ENCODE measurements at regions not wholly inside any gene's neighbourhood (a gene's known extent, or its start where the extent isn't known, plus 50 kb on each side); places are given as distances from the start of the nearest gene placed in this dataset.

DNA sequence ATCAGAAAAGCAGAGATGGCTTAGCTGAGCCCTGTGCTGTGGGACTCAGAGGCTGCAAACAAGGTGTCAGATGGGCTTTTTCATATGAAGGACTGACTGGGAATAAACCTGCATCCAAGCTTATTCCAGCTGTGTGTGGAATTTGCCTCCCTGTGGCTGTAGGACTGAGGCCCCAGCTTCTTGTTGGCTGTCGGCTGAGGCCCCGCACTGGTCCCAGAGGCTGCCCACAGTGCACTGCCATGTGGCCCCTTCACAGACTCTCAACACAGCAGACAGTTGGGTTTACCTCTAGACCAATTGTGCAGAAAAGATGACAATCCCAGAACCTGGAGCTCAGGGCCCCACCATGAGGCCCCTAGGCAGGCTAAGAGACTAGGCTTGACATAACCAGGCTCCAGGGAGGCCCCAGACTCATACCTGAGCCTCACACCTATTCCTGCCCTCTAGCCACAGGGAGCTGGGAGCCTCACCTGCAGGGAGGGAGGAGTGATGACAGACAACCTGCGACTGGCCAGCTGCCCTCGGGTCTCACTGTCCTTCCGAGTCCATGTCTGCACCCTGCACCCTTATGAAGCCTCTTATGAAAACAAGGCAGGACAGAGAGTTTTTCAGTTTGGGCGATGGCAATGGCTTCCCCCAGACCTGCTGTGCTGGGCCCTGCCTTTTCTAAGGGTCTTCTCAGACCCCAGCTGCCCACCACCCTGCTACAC, 615.5 kb downstream of the NPHP4 start:
- TF ChIP-seq, protein P1, sequence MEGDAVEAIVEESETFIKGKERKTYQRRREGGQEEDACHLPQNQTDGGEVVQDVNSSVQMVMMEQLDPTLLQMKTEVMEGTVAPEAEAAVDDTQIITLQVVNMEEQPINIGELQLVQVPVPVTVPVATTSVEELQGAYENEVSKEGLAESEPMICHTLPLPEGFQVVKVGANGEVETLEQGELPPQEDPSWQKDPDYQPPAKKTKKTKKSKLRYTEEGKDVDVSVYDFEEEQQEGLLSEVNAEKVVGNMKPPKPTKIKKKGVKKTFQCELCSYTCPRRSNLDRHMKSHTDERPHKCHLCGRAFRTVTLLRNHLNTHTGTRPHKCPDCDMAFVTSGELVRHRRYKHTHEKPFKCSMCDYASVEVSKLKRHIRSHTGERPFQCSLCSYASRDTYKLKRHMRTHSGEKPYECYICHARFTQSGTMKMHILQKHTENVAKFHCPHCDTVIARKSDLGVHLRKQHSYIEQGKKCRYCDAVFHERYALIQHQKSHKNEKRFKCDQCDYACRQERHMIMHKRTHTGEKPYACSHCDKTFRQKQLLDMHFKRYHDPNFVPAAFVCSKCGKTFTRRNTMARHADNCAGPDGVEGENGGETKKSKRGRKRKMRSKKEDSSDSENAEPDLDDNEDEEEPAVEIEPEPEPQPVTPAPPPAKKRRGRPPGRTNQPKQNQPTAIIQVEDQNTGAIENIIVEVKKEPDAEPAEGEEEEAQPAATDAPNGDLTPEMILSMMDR (IDR thresholded peaks at IDR 0.05): no peak
- ATAC-seq (ENCODE audit: low FRiP score): no peak
- no peak for DNase-seq (ENCODE audit: low spot score)

DNA sequence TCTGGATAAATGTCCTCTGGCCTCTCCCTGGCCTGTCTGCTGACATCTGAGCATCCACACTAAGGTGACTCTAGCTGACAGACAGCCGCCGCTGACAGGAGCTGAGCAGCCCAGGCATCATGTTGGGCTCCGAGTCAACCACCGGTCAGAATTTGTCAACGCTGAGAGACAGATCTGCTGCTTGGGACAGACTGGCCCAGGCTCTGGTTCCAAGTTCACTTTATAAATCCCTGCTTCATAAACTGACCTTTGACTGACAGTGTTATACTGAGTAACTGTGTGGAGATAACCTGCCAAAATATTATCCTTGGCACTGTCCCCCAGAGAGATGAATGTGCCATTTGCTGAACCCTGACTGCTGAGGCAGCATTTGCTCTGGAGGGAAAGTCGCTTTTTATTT, 616.7 kb downstream of the NPHP4 start:
- TF ChIP-seq, protein P1 (IDR thresholded peaks at IDR 0.05): no peak
- ATAC-seq (ENCODE audit: low FRiP score): no peak
- no peak for DNase-seq (ENCODE audit: low spot score)

DNA sequence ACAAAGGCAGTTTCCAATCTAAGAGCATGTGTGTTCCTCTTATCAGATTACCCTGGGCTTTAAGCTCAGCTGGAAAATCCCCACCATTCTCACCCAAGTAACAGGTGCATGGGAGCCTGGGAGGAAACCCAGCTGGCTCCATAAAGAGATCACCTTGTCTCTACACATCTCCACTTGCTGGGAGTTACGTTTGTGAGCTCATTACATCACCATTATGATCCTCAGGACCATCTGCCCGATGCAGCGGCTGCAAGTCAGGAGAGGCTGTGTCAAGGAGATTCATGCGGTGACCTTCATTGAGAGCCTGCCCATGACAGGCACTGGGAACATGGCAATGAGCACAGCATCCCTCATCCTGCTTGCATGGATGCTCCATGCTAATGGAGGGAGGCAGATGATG, 618.0 kb downstream of the NPHP4 start:
- no peak for DNase-seq (ENCODE audit: low spot score)
- TF ChIP-seq, protein P1 (IDR thresholded peaks at IDR 0.05): no peak
- no peak for ATAC-seq (ENCODE audit: low FRiP score)

DNA sequence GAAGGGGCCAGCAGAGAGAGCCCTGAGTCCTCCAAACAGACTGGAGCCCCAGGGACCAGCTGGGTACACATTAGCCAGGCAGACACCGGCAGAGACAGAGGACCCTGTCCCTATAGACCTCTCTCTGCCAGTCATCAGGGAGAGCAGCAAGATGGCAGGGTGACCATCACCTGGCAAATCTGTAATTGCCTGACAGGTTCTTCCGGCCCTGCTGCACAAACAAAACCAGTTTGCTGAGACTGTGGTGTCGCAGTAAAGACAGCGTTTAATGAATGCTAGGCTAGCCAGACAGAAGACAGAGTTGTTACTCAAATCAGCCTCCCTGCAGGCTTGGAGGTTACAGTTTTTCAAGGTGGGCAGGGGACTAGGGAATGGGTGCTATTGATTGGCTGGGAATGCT, 618.9 kb downstream of the NPHP4 start:
- ATAC-seq (ENCODE audit: low FRiP score): no peak
- DNase-seq (ENCODE audit: low spot score): no peak
- TF ChIP-seq, protein P1 (IDR thresholded peaks at IDR 0.05): no peak

DNA sequence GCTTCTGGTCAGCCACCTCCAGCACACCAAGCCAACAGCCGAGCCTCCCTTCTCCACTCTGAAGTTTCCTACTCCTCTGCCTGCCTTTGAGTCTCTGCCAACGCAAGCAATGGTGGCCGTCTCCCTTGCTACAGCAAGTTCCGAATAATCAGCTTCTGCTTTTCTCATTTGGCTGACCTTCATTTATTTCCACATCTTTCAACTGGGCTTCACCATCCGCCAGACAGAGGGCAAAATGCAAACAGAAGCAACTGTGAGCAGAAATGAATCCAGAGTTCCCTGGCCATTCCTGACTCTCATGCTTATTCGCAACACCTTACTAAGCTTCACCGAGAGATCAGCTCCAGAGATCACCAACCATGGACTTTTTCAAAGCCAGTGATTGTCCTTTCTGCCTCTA, 621.0 kb downstream of the NPHP4 start:
- DNase-seq (ENCODE audit: low spot score) (no peak), ATAC-seq (ENCODE audit: low FRiP score) (no peak)
- TF ChIP-seq, protein P1 (IDR thresholded peaks at IDR 0.05): no peak

DNA sequence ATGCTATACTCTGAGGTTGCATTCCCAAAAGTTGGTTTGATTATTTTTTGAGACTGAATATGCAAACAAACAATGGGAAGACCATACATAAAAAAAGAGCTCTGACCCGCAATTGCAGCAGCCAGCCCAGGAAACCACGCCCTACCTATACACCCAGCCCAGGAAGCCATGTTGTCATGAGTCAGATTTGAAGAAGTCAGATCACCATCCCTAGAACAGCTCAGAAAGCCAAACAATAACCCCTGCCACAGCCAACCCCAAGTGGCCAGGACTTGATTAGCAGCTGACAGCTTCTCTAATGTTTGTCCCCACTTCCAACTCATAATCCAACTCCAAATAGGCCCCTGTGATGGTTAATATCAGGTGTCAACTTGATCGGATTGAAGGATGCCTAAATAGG, 621.9 kb downstream of the NPHP4 start:
- DNase-seq (ENCODE audit: low spot score): no peak

DNA sequence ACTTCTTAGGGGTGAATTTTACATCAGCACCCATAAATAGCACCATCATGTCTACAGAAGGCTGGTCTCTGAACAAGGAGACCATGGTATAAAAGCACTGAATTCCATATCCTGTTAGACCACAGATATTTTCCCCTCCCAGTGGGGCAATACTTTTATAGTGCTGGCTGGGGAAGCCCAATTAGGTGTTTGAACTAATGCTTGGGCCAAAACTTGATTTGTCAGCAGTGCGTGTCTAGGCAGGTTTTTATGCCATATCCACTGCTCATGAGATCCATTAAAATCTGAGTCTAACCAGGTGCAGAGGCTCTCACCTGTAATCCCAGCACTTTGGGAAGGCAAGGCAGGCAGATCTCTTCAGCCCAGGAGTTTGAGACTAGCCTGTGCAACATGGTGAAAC, 623.0 kb downstream of the NPHP4 start:
- DNase-seq (ENCODE audit: low spot score) (no peak), ATAC-seq (ENCODE audit: low FRiP score) (no peak)
- TF ChIP-seq, protein P1 (IDR thresholded peaks at IDR 0.05): no peak

More for the DNA sequence above, 621.9 kb downstream of the NPHP4 start:
- TF ChIP-seq, protein P1 (IDR thresholded peaks at IDR 0.05): no peak
- ATAC-seq (ENCODE audit: low FRiP score): no peak

All from omental fat pad (tissue), 3 donors.